ENCODE measurements at regions not wholly inside any gene's neighbourhood (a gene's known extent, or its start where the extent isn't known, plus 50 kb on each side); places are given as distances from the start of the nearest gene placed in this dataset.

DNA sequence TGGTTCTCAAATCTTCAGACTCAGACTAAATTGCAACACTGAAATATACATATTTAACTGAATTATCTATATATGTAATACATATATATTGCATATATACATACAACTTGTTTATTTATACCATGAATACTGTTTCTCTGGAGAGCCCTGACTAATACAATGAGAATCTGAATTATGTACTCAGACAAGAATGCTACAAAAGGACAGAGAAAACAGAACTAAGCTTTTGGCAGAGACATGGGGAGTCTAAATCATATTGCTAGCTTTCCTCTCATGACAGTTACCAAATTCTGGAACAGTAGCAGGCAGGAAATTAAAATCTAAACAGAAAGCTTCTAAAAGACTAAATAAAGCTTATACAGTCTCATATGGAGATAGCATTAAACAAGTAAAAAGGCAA lies 142.4 kb upstream of the KCNMB2 start:
- no peak for DNase-seq (ENCODE audit: low spot score)
- TF ChIP-seq, protein P1, sequence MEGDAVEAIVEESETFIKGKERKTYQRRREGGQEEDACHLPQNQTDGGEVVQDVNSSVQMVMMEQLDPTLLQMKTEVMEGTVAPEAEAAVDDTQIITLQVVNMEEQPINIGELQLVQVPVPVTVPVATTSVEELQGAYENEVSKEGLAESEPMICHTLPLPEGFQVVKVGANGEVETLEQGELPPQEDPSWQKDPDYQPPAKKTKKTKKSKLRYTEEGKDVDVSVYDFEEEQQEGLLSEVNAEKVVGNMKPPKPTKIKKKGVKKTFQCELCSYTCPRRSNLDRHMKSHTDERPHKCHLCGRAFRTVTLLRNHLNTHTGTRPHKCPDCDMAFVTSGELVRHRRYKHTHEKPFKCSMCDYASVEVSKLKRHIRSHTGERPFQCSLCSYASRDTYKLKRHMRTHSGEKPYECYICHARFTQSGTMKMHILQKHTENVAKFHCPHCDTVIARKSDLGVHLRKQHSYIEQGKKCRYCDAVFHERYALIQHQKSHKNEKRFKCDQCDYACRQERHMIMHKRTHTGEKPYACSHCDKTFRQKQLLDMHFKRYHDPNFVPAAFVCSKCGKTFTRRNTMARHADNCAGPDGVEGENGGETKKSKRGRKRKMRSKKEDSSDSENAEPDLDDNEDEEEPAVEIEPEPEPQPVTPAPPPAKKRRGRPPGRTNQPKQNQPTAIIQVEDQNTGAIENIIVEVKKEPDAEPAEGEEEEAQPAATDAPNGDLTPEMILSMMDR (IDR thresholded peaks at IDR 0.05; ENCODE audit: extremely low read depth, missing control alignments): no peak

- TF ChIP-seq, protein P1 (IDR thresholded peaks at IDR 0.05; ENCODE audit: extremely low read depth, missing control alignments): no peak
- DNase-seq (ENCODE audit: low spot score): no peak
These were observed 139.9 kb upstream of the KCNMB2 start for GRCh38 chr3:178396318-178396717.

GRCh38 chr3:178397202-178397601 lies 139.0 kb upstream of the KCNMB2 start:
- TF ChIP-seq, protein P1 (IDR thresholded peaks at IDR 0.05; ENCODE audit: extremely low read depth, missing control alignments): no peak
- no peak for DNase-seq (ENCODE audit: low spot score)

DNA sequence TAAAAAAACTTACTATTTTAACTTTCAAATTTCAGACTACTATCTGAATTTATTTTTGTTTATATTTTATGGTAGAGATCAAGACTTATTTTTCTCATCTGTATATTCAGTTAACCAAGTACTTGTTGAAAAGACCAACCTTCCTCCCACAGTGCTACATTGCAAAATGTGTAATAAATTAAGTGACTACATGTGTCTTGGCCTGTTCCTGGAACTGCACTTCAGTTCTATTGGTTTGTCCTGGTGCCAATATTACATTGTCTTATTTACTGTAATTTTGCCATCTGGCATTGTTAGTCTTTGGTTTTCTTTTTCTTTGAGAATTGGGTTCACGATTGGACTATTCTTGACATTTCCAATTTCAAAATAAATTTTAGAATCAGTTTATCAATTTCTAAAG lies 138.4 kb upstream of the KCNMB2 start:
- no peak for DNase-seq (ENCODE audit: low spot score)
- TF ChIP-seq, protein P1 (IDR thresholded peaks at IDR 0.05; ENCODE audit: extremely low read depth, missing control alignments): no peak

DNA sequence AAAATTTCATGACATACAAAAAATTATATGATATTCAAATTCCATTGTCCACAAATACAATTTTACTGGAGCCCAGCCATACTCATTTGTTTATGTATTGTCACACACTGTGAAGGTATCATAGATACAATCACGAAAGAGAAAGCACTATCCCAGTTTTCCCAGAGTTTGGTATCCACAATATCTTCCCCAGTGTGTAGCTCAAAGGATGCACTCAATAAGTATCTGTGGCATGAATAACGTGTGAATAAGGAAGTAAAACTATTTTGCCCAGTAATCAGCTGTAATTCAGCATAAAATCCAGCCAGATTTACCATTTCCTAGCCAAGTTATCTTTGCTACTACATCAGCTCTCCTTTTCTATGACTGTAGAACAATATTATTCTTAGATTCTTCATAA lies 131.3 kb upstream of the KCNMB2 start:
- TF ChIP-seq, protein P1 (IDR thresholded peaks at IDR 0.05; ENCODE audit: extremely low read depth, missing control alignments): no peak
- DNase-seq (ENCODE audit: low spot score): no peak

DNA sequence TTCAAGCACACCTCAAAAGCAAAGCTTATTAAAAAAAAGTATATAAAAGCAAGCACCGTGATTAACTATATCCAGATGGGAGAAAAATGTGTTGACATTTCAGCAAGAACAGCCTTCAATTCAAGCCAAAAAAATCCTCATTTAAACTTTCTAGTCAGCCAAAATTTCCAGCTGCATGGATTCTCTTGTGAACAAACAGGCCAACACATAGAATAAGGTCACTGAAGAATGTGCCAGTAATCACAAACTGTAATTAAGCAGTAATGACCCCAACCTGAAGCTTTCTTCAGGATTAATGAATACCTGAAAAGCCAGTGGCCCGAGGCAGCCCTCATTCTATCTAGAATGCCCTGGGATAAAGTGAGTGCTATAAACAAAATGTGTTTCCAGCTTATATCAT lies 130.7 kb upstream of the KCNMB2 start:
- TF ChIP-seq, protein P1 (IDR thresholded peaks at IDR 0.05; ENCODE audit: extremely low read depth, missing control alignments): no peak
- DNase-seq (ENCODE audit: low spot score): no peak

GRCh38 chr3:178406206-178406605 lies 130.0 kb upstream of the KCNMB2 start:
- DNase-seq (ENCODE audit: low spot score): no peak
- TF ChIP-seq, protein P1 (IDR thresholded peaks at IDR 0.05; ENCODE audit: extremely low read depth, missing control alignments): no peak
